22Rv1 (cell line): ENCODE measurements at regions not wholly inside any gene's neighbourhood (a gene's known extent, or its start where the extent isn't known, plus 50 kb on each side); places are given as distances from the start of the nearest gene placed in this dataset.

Experiments
- H3K27ac ChIP-seq: fragments of 450-650 bp; 2 replicates; pipeline ENCODE4 v1.5.1; 2017
- CTCF ChIP-seq: fragments of 450-650 bp; IDR thresholded peaks from 2 replicates; pipeline ENCODE4 v1.5.1; 2017; ENCODE audit warnings: mild to moderate bottlenecking
- ZFX ChIP-seq: fragments of 450-650 bp; IDR thresholded peaks from 2 replicates; pipeline ENCODE4 v1.6.1; 2017; ENCODE audit warnings: antibody characterized with exemption, borderline replicate concordance

DNA sequence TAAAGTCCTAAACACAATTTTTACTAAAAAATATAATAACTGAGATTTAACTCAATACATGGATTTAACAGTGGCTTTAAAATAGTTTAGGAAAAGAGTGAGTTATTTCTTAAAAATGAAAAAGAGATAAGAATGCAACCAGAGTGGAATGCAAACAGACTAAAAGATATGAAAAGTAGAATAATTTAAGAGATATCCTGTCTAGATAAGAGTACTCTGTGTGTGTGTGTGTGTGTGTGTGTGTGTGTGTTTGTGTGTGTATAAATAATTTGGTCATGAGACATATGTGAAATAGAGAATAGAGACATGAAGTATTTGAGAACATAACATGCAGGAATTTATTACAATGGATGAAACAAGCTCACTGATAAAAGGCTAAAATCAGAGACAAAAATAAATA is 986.9 kb upstream of the CHORDC1 start:
- no peak overlapping the region for H3K27ac ChIP-seq
- TF ChIP-seq ZFX, result no peak
- TF ChIP-seq CTCF, result no peak

- H3K27ac ChIP-seq, result no peak overlapping the region
- TF ChIP-seq CTCF, result no peak
- no peak for TF ChIP-seq ZFX
These were observed 986.5 kb upstream of the CHORDC1 start for GRCh38 chr11:91209306-91209705.

DNA sequence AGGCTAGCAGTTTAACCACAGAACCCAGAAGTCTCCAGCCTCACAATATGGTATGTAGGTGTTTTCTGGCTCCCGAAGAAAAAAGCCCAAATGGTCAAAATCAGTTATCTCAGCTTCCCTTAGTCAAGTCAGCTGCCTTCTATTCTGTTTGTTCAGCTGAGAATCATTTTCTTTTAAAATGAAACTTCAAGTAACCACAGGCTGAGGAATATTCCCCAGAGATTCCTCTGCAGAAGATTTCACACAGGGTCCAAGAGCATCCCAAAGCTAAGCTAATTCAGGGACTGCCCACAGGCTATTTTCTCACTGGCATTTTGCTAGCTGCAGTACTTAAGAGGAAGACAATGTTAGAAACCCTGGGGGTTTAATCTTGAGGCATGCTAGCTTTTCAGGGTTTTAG is 977.0 kb upstream of the CHORDC1 start:
- H3K27ac ChIP-seq, result no peak overlapping the region
- TF ChIP-seq CTCF (no peak), ZFX (no peak)

GRCh38 chr11:91194546-91194945 is 971.7 kb upstream of the CHORDC1 start:
- no peak overlapping the region for H3K27ac ChIP-seq
- TF ChIP-seq ZFX, result no peak
- no peak for TF ChIP-seq CTCF

GRCh38 chr11:91188484-91188883 is 965.6 kb upstream of the CHORDC1 start:
- H3K27ac ChIP-seq, result no peak overlapping the region
- TF ChIP-seq ZFX (no peak), CTCF (no peak)

GRCh38 chr11:91187314-91187713 is 964.5 kb upstream of the CHORDC1 start:
- TF ChIP-seq CTCF (no peak), ZFX (no peak)
- H3K27ac ChIP-seq, result no peak overlapping the region

- H3K27ac ChIP-seq, result no peak overlapping the region
- no peak for TF ChIP-seq ZFX
- no peak for TF ChIP-seq CTCF
These were observed 955.5 kb upstream of the CHORDC1 start for GRCh38 chr11:91178366-91178765.
